ENCODE measurements at regions not wholly inside any gene's neighbourhood (a gene's known extent, or its start where the extent isn't known, plus 50 kb on each side); places are given as distances from the start of the nearest gene placed in this dataset.
"Not testable (repeated sequence)": the region's sequence is repeated elsewhere in the genome, so short reads cannot be mapped to it uniquely, and the experiment has no call there.

- DNase-seq: peak; percentile 34
Observed at GRCh38 chr2:189231719-189232323, 52.3 kb upstream of the COL5A2 start.

GRCh38 chr2:189232759-189233406 is 53.3 kb upstream of the COL5A2 start:
- DNase-seq: no peak

GRCh38 chr2:189233527-189233926 is 54.0 kb upstream of the COL5A2 start:
- DNase-seq: no peak

GRCh38 chr2:189234991-189235390 is 55.4 kb upstream of the COL5A2 start:
- no peak for DNase-seq

- DNase-seq: peak; percentile 6
Observed at GRCh38 chr2:189236066-189236465, 56.5 kb upstream of the COL5A2 start.

- no peak for DNase-seq
Observed at GRCh38 chr2:189238903-189239302, 59.3 kb upstream of the COL5A2 start.

GRCh38 chr2:189243843-189244242 is 64.3 kb upstream of the COL5A2 start:
- not testable (repeated sequence) for DNase-seq

- no peak for DNase-seq
Observed at GRCh38 chr2:189247276-189247675, 67.7 kb upstream of the COL5A2 start.

GRCh38 chr2:189248141-189248540 is 68.6 kb upstream of the COL5A2 start:
- no peak for DNase-seq

- no peak for DNase-seq
Observed at GRCh38 chr2:189249171-189249570, 69.6 kb upstream of the COL5A2 start.

GRCh38 chr2:189249901-189250300 is 70.3 kb upstream of the COL5A2 start:
- DNase-seq: no peak

- DNase-seq: no peak
Observed at GRCh38 chr2:189252991-189253675, 73.6 kb upstream of the COL5A2 start.

GRCh38 chr2:189253836-189254235 is 74.3 kb upstream of the COL5A2 start:
- DNase-seq: no peak

- no peak for DNase-seq
Observed at GRCh38 chr2:189254268-189254883, 74.8 kb upstream of the COL5A2 start.

GRCh38 chr2:189255711-189256110 is 76.2 kb upstream of the COL5A2 start:
- no peak for DNase-seq

- DNase-seq: no peak
Observed at GRCh38 chr2:189258616-189259365, 79.2 kb upstream of the COL5A2 start.

GRCh38 chr2:189260361-189260814 is 80.8 kb upstream of the COL5A2 start:
- DNase-seq: no peak

- DNase-seq: no peak
Observed at GRCh38 chr2:189261431-189261841, 81.9 kb upstream of the COL5A2 start.

GRCh38 chr2:189261916-189262315 is 82.4 kb upstream of the COL5A2 start:
- no peak for DNase-seq

GRCh38 chr2:189265696-189266320 is 86.2 kb upstream of the COL5A2 start:
- DNase-seq: peak; percentile 9

GRCh38 chr2:189267491-189267890 is 87.9 kb upstream of the COL5A2 start:
- no peak for DNase-seq

- DNase-seq: no peak
Observed at GRCh38 chr2:189267925-189268579, 88.5 kb upstream of the COL5A2 start.

All from DMS53 (cell line).